ENCODE measurements at regions not wholly inside any gene's neighbourhood (a gene's known extent, or its start where the extent isn't known, plus 50 kb on each side); places are given as distances from the start of the nearest gene placed in this dataset.

DNA sequence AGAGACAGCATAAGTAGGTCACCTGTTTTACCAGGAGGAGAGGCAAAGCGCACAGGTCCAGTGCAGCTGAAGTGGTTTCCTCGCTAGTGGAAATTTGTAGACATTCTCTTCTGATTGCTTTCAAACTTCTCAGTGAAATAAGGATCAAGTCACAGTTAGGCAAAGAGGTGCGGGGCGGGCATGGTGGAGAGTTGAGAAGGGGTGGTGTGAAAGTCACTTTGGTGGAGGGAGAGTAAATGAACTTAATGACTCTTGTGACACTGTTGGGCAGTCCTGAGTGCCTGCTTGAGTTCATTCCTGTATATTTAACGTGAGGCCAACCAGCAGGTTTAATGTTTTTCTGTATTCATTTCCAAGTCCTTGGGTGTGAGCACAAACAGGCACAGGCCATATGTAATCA is 235.6 kb downstream of the TRIML1 start:
- TF ChIP-seq, protein P1, sequence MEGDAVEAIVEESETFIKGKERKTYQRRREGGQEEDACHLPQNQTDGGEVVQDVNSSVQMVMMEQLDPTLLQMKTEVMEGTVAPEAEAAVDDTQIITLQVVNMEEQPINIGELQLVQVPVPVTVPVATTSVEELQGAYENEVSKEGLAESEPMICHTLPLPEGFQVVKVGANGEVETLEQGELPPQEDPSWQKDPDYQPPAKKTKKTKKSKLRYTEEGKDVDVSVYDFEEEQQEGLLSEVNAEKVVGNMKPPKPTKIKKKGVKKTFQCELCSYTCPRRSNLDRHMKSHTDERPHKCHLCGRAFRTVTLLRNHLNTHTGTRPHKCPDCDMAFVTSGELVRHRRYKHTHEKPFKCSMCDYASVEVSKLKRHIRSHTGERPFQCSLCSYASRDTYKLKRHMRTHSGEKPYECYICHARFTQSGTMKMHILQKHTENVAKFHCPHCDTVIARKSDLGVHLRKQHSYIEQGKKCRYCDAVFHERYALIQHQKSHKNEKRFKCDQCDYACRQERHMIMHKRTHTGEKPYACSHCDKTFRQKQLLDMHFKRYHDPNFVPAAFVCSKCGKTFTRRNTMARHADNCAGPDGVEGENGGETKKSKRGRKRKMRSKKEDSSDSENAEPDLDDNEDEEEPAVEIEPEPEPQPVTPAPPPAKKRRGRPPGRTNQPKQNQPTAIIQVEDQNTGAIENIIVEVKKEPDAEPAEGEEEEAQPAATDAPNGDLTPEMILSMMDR (IDR thresholded peaks at IDR 0.05 in 2 of 3, conservative IDR thresholded peaks at IDR 0.05 in 1 of 3; ENCODE audit: borderline replicate concordance in 1 of 3, insufficient read depth in 1 of 3, low read depth in 2 of 3, low read length in 2 of 3) = no peak
- TF ChIP-seq TCF7L2 (IDR thresholded peaks at IDR 0.05; ENCODE audit: borderline replicate concordance, extremely low read depth, insufficient read depth, insufficient read length) = no peak
- TF ChIP-seq RAD21 (IDR thresholded peaks at IDR 0.05; ENCODE audit: low read depth) = no peak
- no peak for TF ChIP-seq POLR2A (IDR thresholded peaks at IDR 0.05; ENCODE audit: borderline replicate concordance, extremely low read depth, insufficient read depth, insufficient read length)
- TF ChIP-seq EZH2phosphoT487 (IDR thresholded peaks at IDR 0.05; ENCODE audit: borderline replicate concordance) = no peak
- TF ChIP-seq POLR2AphosphoS5 (IDR thresholded peaks at IDR 0.05; ENCODE audit: low read depth, low read length) = no peak
- TF ChIP-seq SIN3A (IDR thresholded peaks at IDR 0.05; ENCODE audit: low read depth) = no peak
- no peak for TF ChIP-seq ZFX (IDR thresholded peaks at IDR 0.05)
- no peak for TF ChIP-seq JUND (IDR thresholded peaks at IDR 0.05)
- TF ChIP-seq CEBPB (IDR thresholded peaks at IDR 0.05; ENCODE audit: low read depth) = no peak
